HepG2 (cell line): ENCODE measurements at regions not wholly inside any gene's neighbourhood (a gene's known extent, or its start where the extent isn't known, plus 50 kb on each side); places are given as distances from the start of the nearest gene placed in this dataset.

Experiments used
- ATAC-seq: fragments of 200-7000 bp; cut with Tn5 transposase; 3 replicates; pipeline ENCODE4 v1.9.1; 2020; ENCODE audit warnings: mild to moderate bottlenecking, moderate library complexity
- BruUV-seq: library from RNA; stranded (reverse); fragments of 400-500 nt; replicated peaks from 2 replicates; lab custom pipeline; 2021; lab: Mats Ljungman, UMichigan
- CTCF ChIA-PET: fragments of 300-600 bp; formaldehyde crosslinking; extraction: SDS; loops from one replicate; lab custom pipeline; 2021; ENCODE audit warnings: low total read pairs, inconsistent platforms, low intra/inter-chr PET ratio; lab: Yijun Ruan, JAX
- POLR2A ChIA-PET: fragments of 350-600 bp; sonication (Branson Sonifier 250); formaldehyde crosslinking; loops from one replicate; lab custom pipeline; 2020; ENCODE audit warnings: antibody characterized with exemption, inconsistent platforms; lab: Yijun Ruan, JAX
- DNase-seq: peaks from one replicate; pipeline ENCODE4 v3.0.0-alpha.2; 2015; ENCODE audit warnings: low spot score
- FAIRE-seq: peaks from 3 replicates; lab custom pipeline; 2011; peaks lifted over from hg19 to GRCh38; lab: Jason Lieb, UNC
- H2AFZ ChIP-seq: one replicate; pipeline ENCODE4 v1.6.1; 2011; ENCODE audit warnings: low read length, inconsistent platforms
- H3K27ac ChIP-seq: fragments of 300-600 bp; 3 replicates; pipeline ENCODE4 v1.8.0; 2011; ENCODE audit warnings: mixed run types, mild to moderate bottlenecking, mixed read lengths, low read length, inconsistent platforms; ENCODE audit not compliant: insufficient read depth; ENCODE audit errors: extremely low read length
- H3K27me3 ChIP-seq, 2 experiments: fragments of 200-600 bp in 1 of 2; 2 replicates in 1 of 2; 3 replicates in 1 of 2; pipeline versions ENCODE4 v1.6.0 to v1.8.0; 2011; ENCODE audit warnings: low read length in 2 of 2, mild to moderate bottlenecking in 2 of 2, moderate library complexity in 2 of 2, inconsistent platforms in 1 of 2; ENCODE audit not compliant: insufficient read depth in 2 of 2, control insufficient read depth in 1 of 2
- H3K36me3 ChIP-seq, 2 experiments: fragments of 200-600 bp in 1 of 2; replicated peaks in 1 of 2; 2 replicates in 1 of 2; 3 replicates in 1 of 2; pipeline versions ENCODE4 v1.5.1 to v1.8.0; 2011; ENCODE audit warnings: low read length in 2 of 2, inconsistent platforms in 1 of 2; ENCODE audit not compliant: insufficient read depth in 2 of 2, control insufficient read depth in 1 of 2
- H3K4me1 ChIP-seq: 2 replicates; pipeline ENCODE4 v1.5.1; 2012; ENCODE audit warnings: low read length, inconsistent platforms; ENCODE audit not compliant: insufficient read depth
- H3K4me2 ChIP-seq: 2 replicates; pipeline ENCODE4 v1.6.0; 2011; ENCODE audit warnings: low read depth, low read length, inconsistent platforms
- H3K4me3 ChIP-seq, 3 experiments: fragments of 200-600 bp in 1 of 3; sonication (generic), shearing (Covaris generic) in 1 of 3; replicated peaks in 1 of 3; 2 replicates each; pipeline ENCODE4 v1.5.1; 2011 to 2016; ENCODE audit warnings: low read length in 3 of 3, inconsistent platforms in 2 of 3, low read depth in 2 of 3, mild to moderate bottlenecking in 2 of 3, control low read depth in 1 of 3, mixed read lengths in 1 of 3; ENCODE audit not compliant: insufficient read depth in 1 of 3
- H3K79me2 ChIP-seq: one replicate; pipeline ENCODE4 v1.6.1; 2011; ENCODE audit warnings: low read length, inconsistent platforms; ENCODE audit not compliant: insufficient read depth
- H3K9ac ChIP-seq: 2 replicates; pipeline ENCODE4 v1.6.0; 2011; ENCODE audit warnings: mild to moderate bottlenecking, low read depth, low read length, inconsistent platforms; ENCODE audit not compliant: insufficient read depth
- H3K9me3 ChIP-seq: 2 replicates; pipeline ENCODE4 v1.5.1; 2012; ENCODE audit warnings: mild to moderate bottlenecking, low read length
- H4K20me1 ChIP-seq: 2 replicates; pipeline ENCODE4 v1.6.0; 2011; ENCODE audit warnings: inconsistent platforms, mild to moderate bottlenecking, low read length, moderate library complexity; ENCODE audit not compliant: insufficient read depth
- AGO1 ChIP-seq: fragments of 200-400 bp; formaldehyde crosslinking; IDR thresholded peaks from 2 replicates; pipeline ENCODE4 v1.6.1; 2017; ENCODE audit warnings: mild to moderate bottlenecking, low read depth, low read length, moderate library complexity; ENCODE audit not compliant: poor library complexity, severe bottlenecking
- KDM1A ChIP-seq: IDR thresholded peaks from 2 replicates; pipeline ENCODE4 v1.6.1; 2016; ENCODE audit warnings: missing compliant biosample characterization
- KDM2A ChIP-seq: sonication (generic); formaldehyde crosslinking; IDR thresholded peaks from 2 replicates; pipeline ENCODE4 v1.4.0; 2020; ENCODE audit warnings: low read depth, missing genetic modification reagents, borderline replicate concordance
- MAFK ChIP-seq, 2 experiments: IDR thresholded peaks in 1 of 2; conservative IDR thresholded peaks in 1 of 2; 2 replicates each; pipeline ENCODE4 v1.6.1; 2011; ENCODE audit warnings: improper control_type of control experiment in 2 of 2, low read length in 2 of 2
- RNF2 ChIP-seq: fragments of 450-650 bp; conservative IDR thresholded peaks from 2 replicates; pipeline ENCODE4 v1.6.1; 2016; ENCODE audit warnings: low read depth
- SNAI1 ChIP-seq: sonication (generic); formaldehyde crosslinking; IDR thresholded peaks from 2 replicates; pipeline ENCODE4 v1.5.0; 2020; ENCODE audit warnings: mild to moderate bottlenecking, missing genetic modification reagents, borderline replicate concordance
- SOX6 ChIP-seq, 2 experiments: fragments of 450-650 bp in 1 of 2; sonication (generic) in 1 of 2; formaldehyde crosslinking in 1 of 2; IDR thresholded peaks; 2 replicates each; pipeline versions ENCODE4 v1.4.0 to v1.6.1; 2017 to 2020; ENCODE audit warnings: antibody characterized with exemption in 1 of 2, mild to moderate bottlenecking in 1 of 2, missing genetic modification reagents in 1 of 2
- TSC22D2 ChIP-seq: sonication (generic); formaldehyde crosslinking; IDR thresholded peaks from 2 replicates; pipeline ENCODE4 v1.5.1; 2020; ENCODE audit warnings: missing genetic modification reagents, mild to moderate bottlenecking, borderline replicate concordance
- XRCC5 ChIP-seq: fragments of 200-400 bp; formaldehyde crosslinking; optimal IDR thresholded peaks from 2 replicates; pipeline ENCODE3; 2017; ENCODE audit warnings: mild to moderate bottlenecking, low read length
- ZNF20 ChIP-seq: sonication (generic); formaldehyde crosslinking; IDR thresholded peaks from 2 replicates; pipeline ENCODE4 v1.4.0; 2020; ENCODE audit warnings: mild to moderate bottlenecking, moderate library complexity, missing genetic modification reagents
- ZNF557 ChIP-seq: sonication (generic); formaldehyde crosslinking; IDR thresholded peaks from 2 replicates; pipeline ENCODE4 v1.4.0; 2020; ENCODE audit warnings: missing genetic modification reagents
- ZNF605 ChIP-seq: sonication (generic); formaldehyde crosslinking; IDR thresholded peaks from 2 replicates; pipeline ENCODE4 v1.8.0; 2022; ENCODE audit warnings: mild to moderate bottlenecking, missing genetic modification reagents
- ZNF7 ChIP-seq: IDR thresholded peaks from 2 replicates; pipeline ENCODE4 v1.6.1; 2016; ENCODE audit warnings: missing biosample characterization, missing genetic modification reagents
- WGBS: methylation state at CpG from one replicate; pipeline ENCODE4 v1.1.6; 2017; ENCODE audit warnings: low lambda C conversion rate; 5-methylcytosine and 5-hydroxymethylcytosine counted together
- in situ Hi-C: cut with HindIII; loops from 2 replicates; pipeline ENCODE4 v1.10.0; 2017; ENCODE audit warnings: low pct_unique_long_range_greater_than_20kb; ENCODE audit not compliant: extremely low pct_ligation_motif_present
- intact Hi-C: fragments of 100-400 bp; cut with micrococcal nuclease; formaldehyde crosslinking; loops from one replicate; pipeline ENCODE4 v1.10.0; 2022; ENCODE audit not compliant: unreplicated experiment
- TF ChIP-seq, protein P1 (sequence below): sonication (generic); formaldehyde crosslinking; IDR thresholded peaks from 2 replicates; pipeline ENCODE4 v1.4.0; 2020; ENCODE audit warnings: missing genetic modification reagents
- TF ChIP-seq, protein P2 (sequence below): sonication (generic); formaldehyde crosslinking; IDR thresholded peaks from 2 replicates; pipeline ENCODE4 v1.5.0; 2020; ENCODE audit warnings: mild to moderate bottlenecking, missing genetic modification reagents
- TF ChIP-seq, protein P3 (sequence below): sonication (generic); formaldehyde crosslinking; IDR thresholded peaks from 2 replicates; pipeline ENCODE4 v1.8.0; 2022; ENCODE audit warnings: missing genetic modification reagents, mild to moderate bottlenecking, borderline replicate concordance

DNA sequence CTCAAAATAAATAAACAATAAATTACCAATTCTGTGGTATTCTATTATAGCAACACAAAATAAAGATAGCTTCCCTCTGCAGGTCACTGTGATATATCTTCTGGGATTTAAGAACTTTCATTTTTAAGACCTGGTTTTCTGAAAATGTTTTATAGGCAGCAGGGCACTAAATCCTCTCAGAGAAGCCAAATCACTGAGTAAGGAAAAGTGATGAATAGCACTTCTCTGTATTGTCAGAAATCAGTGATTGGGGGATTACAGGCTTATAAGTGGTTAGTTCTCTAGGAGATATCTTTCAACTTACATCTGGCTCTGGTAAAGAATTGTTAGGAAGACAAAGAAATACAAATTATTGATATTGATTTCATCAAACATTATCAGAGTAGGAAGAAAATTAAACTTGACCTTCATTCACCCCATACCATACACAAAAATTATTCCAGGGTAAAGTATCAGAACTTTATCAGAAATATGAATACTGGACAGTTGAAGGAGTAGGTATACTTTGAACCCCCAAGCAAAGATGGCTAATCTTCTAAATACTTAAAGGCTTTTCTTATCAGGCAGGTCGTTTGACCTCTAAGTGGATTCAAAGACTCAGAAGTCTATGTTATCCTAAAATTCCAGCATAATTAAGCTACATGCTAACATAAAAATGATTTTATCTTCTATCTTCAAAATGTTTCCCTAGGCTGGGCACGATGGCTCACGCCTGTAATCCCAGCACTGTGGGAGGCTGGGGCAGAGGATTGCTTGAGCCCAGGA, 81.6 kb upstream of the USP9X start:
- Histone ChIP-seq H3K79me2 (no peaks in the 10 kb centered on the region), H4K20me1 (no peaks in the 10 kb centered on the region), H3K27ac (no peak overlapping the region), H3K4me3 (no peak overlapping the region), H3K27me3 (no peaks in the 10 kb centered on the region), H3K9ac (no peak overlapping the region), H2AFZ (no peak overlapping the region), H3K36me3 (no peaks in the 10 kb centered on the region), H3K9me3 (no peaks in the 10 kb centered on the region), H3K4me1 (peaks cover 48% of the 10 kb centered on the region), H3K4me2 (no peak overlapping the region)
- POLR2A ChIA-PET: no interaction called here
- in situ Hi-C loops: loop anchor here (10.0 kb wide), 1 partner anchor 111 kb away; no protein-coding TSS in a partner anchor
- CTCF ChIA-PET: no interaction called here
- no peak for FAIRE-seq
- DNase-seq: no peak
- no peak for ATAC-seq
- WGBS: 74% methylated on average over 3 of the region's 3 CpGs
- BruUV-seq: no TSS peak
- intact Hi-C loops: loop anchor here (2.0 kb wide), 1 partner anchor 111 kb away; no protein-coding TSS in a partner anchor
- TF ChIP-seq ZNF605 (CRISPR knock-in tag) (no peak), ZNF20 (no peak), ZNF557 (CRISPR knock-in tag) (no peak), ZNF7 (no peak), SNAI1 (CRISPR knock-in tag) (no peak), AGO1 (no peak), KDM1A (CRISPR knock-in tag) (no peak), TSC22D2 (CRISPR knock-in tag) (no peak), RNF2 (no peak), XRCC5 (no peak), SOX6 (IDR thresholded peaks at IDR 0.05) (no peak), SOX6 (CRISPR knock-in tag; IDR thresholded peaks at IDR 0.05) (no peak), KDM2A (CRISPR knock-in tag) (no peak), MAFK (conservative IDR thresholded peaks at IDR 0.05 in 1 of 2, IDR thresholded peaks at IDR 0.05 in 1 of 2; ENCODE audit: low read length in 2 of 2) (no peak)
- TF ChIP-seq, protein P1, sequence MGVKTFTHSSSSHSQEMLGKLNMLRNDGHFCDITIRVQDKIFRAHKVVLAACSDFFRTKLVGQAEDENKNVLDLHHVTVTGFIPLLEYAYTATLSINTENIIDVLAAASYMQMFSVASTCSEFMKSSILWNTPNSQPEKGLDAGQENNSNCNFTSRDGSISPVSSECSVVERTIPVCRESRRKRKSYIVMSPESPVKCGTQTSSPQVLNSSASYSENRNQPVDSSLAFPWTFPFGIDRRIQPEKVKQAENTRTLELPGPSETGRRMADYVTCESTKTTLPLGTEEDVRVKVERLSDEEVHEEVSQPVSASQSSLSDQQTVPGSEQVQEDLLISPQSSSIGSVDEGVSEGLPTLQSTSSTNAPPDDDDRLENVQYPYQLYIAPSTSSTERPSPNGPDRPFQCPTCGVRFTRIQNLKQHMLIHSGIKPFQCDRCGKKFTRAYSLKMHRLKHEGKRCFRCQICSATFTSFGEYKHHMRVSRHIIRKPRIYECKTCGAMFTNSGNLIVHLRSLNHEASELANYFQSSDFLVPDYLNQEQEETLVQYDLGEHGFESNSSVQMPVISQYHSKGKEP (CRISPR knock-in tag): no peak
- TF ChIP-seq, protein P2, sequence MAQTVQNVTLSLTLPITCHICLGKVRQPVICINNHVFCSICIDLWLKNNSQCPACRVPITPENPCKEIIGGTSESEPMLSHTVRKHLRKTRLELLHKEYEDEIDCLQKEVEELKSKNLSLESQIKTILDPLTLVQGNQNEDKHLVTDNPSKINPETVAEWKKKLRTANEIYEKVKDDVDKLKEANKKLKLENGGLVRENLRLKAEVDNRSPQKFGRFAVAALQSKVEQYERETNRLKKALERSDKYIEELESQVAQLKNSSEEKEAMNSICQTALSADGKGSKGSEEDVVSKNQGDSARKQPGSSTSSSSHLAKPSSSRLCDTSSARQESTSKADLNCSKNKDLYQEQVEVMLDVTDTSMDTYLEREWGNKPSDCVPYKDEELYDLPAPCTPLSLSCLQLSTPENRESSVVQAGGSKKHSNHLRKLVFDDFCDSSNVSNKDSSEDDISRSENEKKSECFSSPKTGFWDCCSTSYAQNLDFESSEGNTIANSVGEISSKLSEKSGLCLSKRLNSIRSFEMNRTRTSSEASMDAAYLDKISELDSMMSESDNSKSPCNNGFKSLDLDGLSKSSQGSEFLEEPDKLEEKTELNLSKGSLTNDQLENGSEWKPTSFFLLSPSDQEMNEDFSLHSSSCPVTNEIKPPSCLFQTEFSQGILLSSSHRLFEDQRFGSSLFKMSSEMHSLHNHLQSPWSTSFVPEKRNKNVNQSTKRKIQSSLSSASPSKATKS: no peak
- TF ChIP-seq, protein P3, sequence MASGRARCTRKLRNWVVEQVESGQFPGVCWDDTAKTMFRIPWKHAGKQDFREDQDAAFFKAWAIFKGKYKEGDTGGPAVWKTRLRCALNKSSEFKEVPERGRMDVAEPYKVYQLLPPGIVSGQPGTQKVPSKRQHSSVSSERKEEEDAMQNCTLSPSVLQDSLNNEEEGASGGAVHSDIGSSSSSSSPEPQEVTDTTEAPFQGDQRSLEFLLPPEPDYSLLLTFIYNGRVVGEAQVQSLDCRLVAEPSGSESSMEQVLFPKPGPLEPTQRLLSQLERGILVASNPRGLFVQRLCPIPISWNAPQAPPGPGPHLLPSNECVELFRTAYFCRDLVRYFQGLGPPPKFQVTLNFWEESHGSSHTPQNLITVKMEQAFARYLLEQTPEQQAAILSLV (CRISPR knock-in tag): no peak
